HCT116 (cell line): ENCODE measurements at regions not wholly inside any gene's neighbourhood (a gene's known extent, or its start where the extent isn't known, plus 50 kb on each side); places are given as distances from the start of the nearest gene placed in this dataset.

Experiments
- ATAC-seq: fragments of 200-7000 bp; cut with Tn5 transposase; 2 replicates; pipeline ENCODE4 v1.9.1; 2020; ENCODE audit warnings: mild to moderate bottlenecking, moderate library complexity
- BruUV-seq: library from RNA; stranded (reverse); fragments of 400-500 nt; replicated peaks from 2 replicates; lab custom pipeline; 2021; lab: Mats Ljungman, UMichigan
- CTCF ChIA-PET: fragments of 300-600 bp; sonication (Branson Sonifier 250); formaldehyde crosslinking; loops from one replicate; lab custom pipeline; 2021; ENCODE audit warnings: antibody characterized with exemption; lab: Charles Lee
- POLR2A ChIA-PET: fragments of 300-600, 350-600 bp; sonication (Branson Sonifier 250); formaldehyde crosslinking; loops from one replicate; lab custom pipeline; 2021; ENCODE audit warnings: antibody characterized with exemption; lab: Charles Lee
- RAD21 ChIA-PET, 2 experiments: fragments of 300-600 bp; sonication (Branson Sonifier 250); formaldehyde crosslinking; loops; one replicate each; lab custom pipeline; 2023; ENCODE audit warnings: low total read pairs in 2 of 2; ENCODE audit not compliant: uncharacterized antibody in 2 of 2, unreplicated experiment in 2 of 2, low non-redundant PET in 1 of 2; lab: Charles Lee
- DNase-seq: peaks from one replicate; pipeline ENCODE4 v3.0.0-alpha.2; 2010; ENCODE audit warnings: low read depth, low spot score
- H2AFZ ChIP-seq: fragments of 200-600 bp; shearing (Covaris generic), sonication (generic); 2 replicates; pipeline ENCODE4 v1.6.1; 2017; ENCODE audit warnings: low read depth, mixed run types, mixed read lengths, antibody characterized with exemption, low read length; ENCODE audit not compliant: poor library complexity, severe bottlenecking
- H3K27ac ChIP-seq: 2 replicates; pipeline ENCODE4 v1.5.1; 2012; ENCODE audit warnings: low read depth, low read length
- H3K27me3 ChIP-seq: fragments of 200-600 bp; sonication (generic); 2 replicates; pipeline ENCODE4 v1.6.1; 2016; ENCODE audit warnings: mixed run types, low read length, mixed read lengths; ENCODE audit not compliant: insufficient read depth
- H3K36me3 ChIP-seq, 2 experiments: fragments of 200-500 bp in 1 of 2; fragments of 200-600 bp in 1 of 2; sonication (Bioruptor generic) in 1 of 2; sonication (generic) in 1 of 2; 2 replicates each; pipeline versions ENCODE4 v1.5.1 to v1.6.1; 2014 to 2016; ENCODE audit warnings: low read length in 2 of 2, inconsistent platforms in 1 of 2, mixed read lengths in 1 of 2, mixed run types in 1 of 2; ENCODE audit not compliant: insufficient read depth in 2 of 2, control insufficient read depth in 1 of 2
- H3K4me1 ChIP-seq, 2 experiments: fragments of 200-600 bp in 1 of 2; sonication (generic) in 1 of 2; 2 replicates each; pipeline versions ENCODE4 v1.5.1 to v1.6.1; 2012 to 2017; ENCODE audit warnings: low read length in 2 of 2, inconsistent platforms in 1 of 2, mild to moderate bottlenecking in 1 of 2, mixed read lengths in 1 of 2, mixed run types in 1 of 2, moderate library complexity in 1 of 2; ENCODE audit not compliant: insufficient read depth in 2 of 2, control insufficient read depth in 1 of 2
- H3K4me2 ChIP-seq: fragments of 200-600 bp; sonication (generic); 2 replicates; pipeline ENCODE4 v1.6.1; 2017; ENCODE audit warnings: mixed run types, low read length, mixed read lengths
- H3K4me3 ChIP-seq, 2 experiments: fragments of 200-600 bp in 1 of 2; sonication (generic) in 1 of 2; replicated peaks in 1 of 2; 2 replicates each; pipeline ENCODE4 v1.5.1; 2011 to 2016; ENCODE audit warnings: low read length in 2 of 2, control low read depth in 1 of 2, low read depth in 1 of 2, mild to moderate bottlenecking in 1 of 2, mixed read lengths in 1 of 2, mixed run types in 1 of 2
- H3K79me2 ChIP-seq: fragments of 200-600 bp; sonication (generic); 2 replicates; pipeline ENCODE4 v1.6.1; 2017; ENCODE audit warnings: mild to moderate bottlenecking, mixed run types, low read length, moderate library complexity, mixed read lengths; ENCODE audit not compliant: insufficient read depth
- H3K9ac ChIP-seq: fragments of 200-600 bp; sonication (generic); 2 replicates; pipeline ENCODE4 v1.6.1; 2016; ENCODE audit warnings: low read length, mixed read lengths
- H3K9me2 ChIP-seq: fragments of 200-600 bp; sonication (generic), shearing (Covaris generic); 2 replicates; pipeline ENCODE4 v1.6.1; 2017; ENCODE audit warnings: mixed run types, mild to moderate bottlenecking, moderate library complexity; ENCODE audit not compliant: insufficient read depth
- H3K9me3 ChIP-seq, 2 experiments: fragments of 200-500 bp in 1 of 2; fragments of 200-600 bp in 1 of 2; sonication (Bioruptor generic) in 1 of 2; sonication (generic) in 1 of 2; 2 replicates each; pipeline ENCODE4 v1.6.1; 2014 to 2017; ENCODE audit warnings: low read length in 2 of 2, mixed read lengths in 2 of 2, inconsistent platforms in 1 of 2, low read depth in 1 of 2, mild to moderate bottlenecking in 1 of 2, mixed run types in 1 of 2, moderate library complexity in 1 of 2; ENCODE audit not compliant: control insufficient read depth in 1 of 2, insufficient read depth in 1 of 2
- H4K20me1 ChIP-seq: fragments of 200-600 bp; sonication (generic), shearing (Covaris generic); 2 replicates; pipeline ENCODE4 v1.6.1; 2017; ENCODE audit warnings: mixed run types, mild to moderate bottlenecking, moderate library complexity; ENCODE audit not compliant: insufficient read depth
- CBX3 ChIP-seq: IDR thresholded peaks from 2 replicates; pipeline ENCODE4 v1.6.1; 2012; ENCODE audit warnings: low read depth
- CEBPB ChIP-seq: IDR thresholded peaks from 2 replicates; pipeline ENCODE4 v1.6.1; 2012; ENCODE audit warnings: low read depth
- CTCF ChIP-seq, 3 experiments: fragments of 200-600 bp in 1 of 3; sonication (generic) in 1 of 3; IDR thresholded peaks in 2 of 3; conservative IDR thresholded peaks in 1 of 3; 2 replicates each; pipeline ENCODE4 v1.5.1; 2012 to 2017; ENCODE audit warnings: low read depth in 2 of 3, low read length in 2 of 3, antibody characterized with exemption in 1 of 3, borderline replicate concordance in 1 of 3, control low read depth in 1 of 3, mild to moderate bottlenecking in 1 of 3, mixed read lengths in 1 of 3, mixed run types in 1 of 3, moderate library complexity in 1 of 3; ENCODE audit not compliant: insufficient read depth in 1 of 3
- ELF1 ChIP-seq: IDR thresholded peaks from 2 replicates; pipeline ENCODE4 v1.6.1; 2012; ENCODE audit warnings: low read depth, borderline replicate concordance
- EZH2phosphoT487 ChIP-seq: fragments of 200-600 bp; IDR thresholded peaks from 2 replicates; pipeline ENCODE4 v1.6.1; 2018; ENCODE audit warnings: antibody characterized with exemption, borderline replicate concordance
- FOSL1 ChIP-seq: IDR thresholded peaks from 2 replicates; pipeline ENCODE4 v1.6.1; 2012; ENCODE audit warnings: low read depth
- JUND ChIP-seq: IDR thresholded peaks from 2 replicates; pipeline ENCODE4 v1.6.1; 2012
- POLR2AphosphoS5 ChIP-seq: IDR thresholded peaks from 2 replicates; pipeline ENCODE4 v1.6.1; 2011; ENCODE audit warnings: mild to moderate bottlenecking, low read depth, low read length, moderate library complexity
- RAD21 ChIP-seq: IDR thresholded peaks from 2 replicates; pipeline ENCODE4 v1.6.1; 2012; ENCODE audit warnings: low read depth, mild to moderate bottlenecking
- SIN3A ChIP-seq: IDR thresholded peaks from 2 replicates; pipeline ENCODE4 v1.6.1; 2012; ENCODE audit warnings: low read depth
- SRF ChIP-seq: IDR thresholded peaks from 2 replicates; pipeline ENCODE4 v1.6.1; 2012; ENCODE audit warnings: low read depth
- TCF7L2 ChIP-seq: IDR thresholded peaks from 2 replicates; pipeline ENCODE4 v1.7.0; 2011; ENCODE audit warnings: borderline replicate concordance, inconsistent platforms; ENCODE audit not compliant: insufficient read depth, insufficient read length; ENCODE audit errors: extremely low read depth
- YY1 ChIP-seq: IDR thresholded peaks from 2 replicates; pipeline ENCODE4 v1.6.1; 2011; ENCODE audit warnings: low read length, low read depth, moderate library complexity, mild to moderate bottlenecking; ENCODE audit not compliant: insufficient replicate concordance; ENCODE audit errors: extremely low read depth
- ZBTB33 ChIP-seq: IDR thresholded peaks from 2 replicates; pipeline ENCODE4 v1.6.1; 2011; ENCODE audit warnings: mild to moderate bottlenecking, low read length, moderate library complexity; ENCODE audit not compliant: insufficient replicate concordance; ENCODE audit errors: extremely low read depth
- ZNF274 ChIP-seq: fragments of 200-500 bp; sonication (Bioruptor generic); IDR thresholded peaks from 2 replicates; pipeline ENCODE4 v1.6.1; 2014; ENCODE audit warnings: mild to moderate bottlenecking, low read depth, low read length, inconsistent platforms
- intact Hi-C: fragments of 100-400 bp; cut with micrococcal nuclease; formaldehyde crosslinking; loops from 2 replicates; pipeline ENCODE4 v1.10.0; 2022
- TF ChIP-seq, protein P1 (sequence below): IDR thresholded peaks from 2 replicates; pipeline ENCODE4 v1.6.1; 2012
- TF ChIP-seq, protein P2 (sequence below): IDR thresholded peaks from 2 replicates; pipeline ENCODE4 v1.6.1; 2012; ENCODE audit warnings: low read depth

- Histone ChIP-seq H3K27ac (no peak overlapping the region), H2AFZ (no peak overlapping the region)
- TF ChIP-seq EZH2phosphoT487 (no peak), JUND (no peak), TCF7L2 (no peak), FOSL1 (no peak), SRF (no peak), ZBTB33 (no peak), ELF1 (no peak), SIN3A (no peak), YY1 (no peak), POLR2AphosphoS5 (no peak), RAD21 (no peak), CBX3 (no peak), ZNF274 (no peak), CEBPB (no peak), CTCF (IDR thresholded peaks at IDR 0.05 in 2 of 3, conservative IDR thresholded peaks at IDR 0.05 in 1 of 3; ENCODE audit: borderline replicate concordance in 1 of 3, insufficient read depth in 1 of 3, low read depth in 2 of 3, low read length in 2 of 3) (no peak)
- TF ChIP-seq, protein P1, sequence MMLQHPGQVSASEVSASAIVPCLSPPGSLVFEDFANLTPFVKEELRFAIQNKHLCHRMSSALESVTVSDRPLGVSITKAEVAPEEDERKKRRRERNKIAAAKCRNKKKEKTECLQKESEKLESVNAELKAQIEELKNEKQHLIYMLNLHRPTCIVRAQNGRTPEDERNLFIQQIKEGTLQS, result no peak
- TF ChIP-seq, protein P2, sequence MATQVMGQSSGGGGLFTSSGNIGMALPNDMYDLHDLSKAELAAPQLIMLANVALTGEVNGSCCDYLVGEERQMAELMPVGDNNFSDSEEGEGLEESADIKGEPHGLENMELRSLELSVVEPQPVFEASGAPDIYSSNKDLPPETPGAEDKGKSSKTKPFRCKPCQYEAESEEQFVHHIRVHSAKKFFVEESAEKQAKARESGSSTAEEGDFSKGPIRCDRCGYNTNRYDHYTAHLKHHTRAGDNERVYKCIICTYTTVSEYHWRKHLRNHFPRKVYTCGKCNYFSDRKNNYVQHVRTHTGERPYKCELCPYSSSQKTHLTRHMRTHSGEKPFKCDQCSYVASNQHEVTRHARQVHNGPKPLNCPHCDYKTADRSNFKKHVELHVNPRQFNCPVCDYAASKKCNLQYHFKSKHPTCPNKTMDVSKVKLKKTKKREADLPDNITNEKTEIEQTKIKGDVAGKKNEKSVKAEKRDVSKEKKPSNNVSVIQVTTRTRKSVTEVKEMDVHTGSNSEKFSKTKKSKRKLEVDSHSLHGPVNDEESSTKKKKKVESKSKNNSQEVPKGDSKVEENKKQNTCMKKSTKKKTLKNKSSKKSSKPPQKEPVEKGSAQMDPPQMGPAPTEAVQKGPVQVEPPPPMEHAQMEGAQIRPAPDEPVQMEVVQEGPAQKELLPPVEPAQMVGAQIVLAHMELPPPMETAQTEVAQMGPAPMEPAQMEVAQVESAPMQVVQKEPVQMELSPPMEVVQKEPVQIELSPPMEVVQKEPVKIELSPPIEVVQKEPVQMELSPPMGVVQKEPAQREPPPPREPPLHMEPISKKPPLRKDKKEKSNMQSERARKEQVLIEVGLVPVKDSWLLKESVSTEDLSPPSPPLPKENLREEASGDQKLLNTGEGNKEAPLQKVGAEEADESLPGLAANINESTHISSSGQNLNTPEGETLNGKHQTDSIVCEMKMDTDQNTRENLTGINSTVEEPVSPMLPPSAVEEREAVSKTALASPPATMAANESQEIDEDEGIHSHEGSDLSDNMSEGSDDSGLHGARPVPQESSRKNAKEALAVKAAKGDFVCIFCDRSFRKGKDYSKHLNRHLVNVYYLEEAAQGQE, result no peak
- TF ChIP-seq, all 23 proteins: peak for 0
- DNase-seq (no peak), ATAC-seq (no peak)
- no peaks in the 10 kb centered on the region for H4K20me1 ChIP-seq
- no peaks in the 10 kb centered on the region for H3K27me3 ChIP-seq
- no TSS peak for BruUV-seq
- no peak overlapping the region for H3K9ac ChIP-seq
- ChIA-PET POLR2A (no interaction called here), CTCF (no interaction called here), RAD21 (no interaction called here)
- no peak overlapping the region for H3K4me3 ChIP-seq
- H3K9me3 ChIP-seq, result peaks cover 14 to 17% of the 10 kb centered on the region in 2 experiments; a peak in 2 of 4 replicates
- no peaks in the 10 kb centered on the region; a peak in 1 of 4 replicates for H3K36me3 ChIP-seq
- H3K4me1 ChIP-seq, result no peaks in the 10 kb centered on the region
- H3K4me2 ChIP-seq, result no peak overlapping the region
- no peaks in the 10 kb centered on the region for H3K79me2 ChIP-seq
- intact Hi-C loops, result no loop called here
- H3K9me2 ChIP-seq, result no peaks in the 10 kb centered on the region
These were observed 301.4 kb upstream of the CNTN6 start for GRCh38 chr3:791442-791841.
